Astrocyte (in vitro differentiated cells and primary cell): ENCODE measurements at regions not wholly inside any gene's neighbourhood (a gene's known extent, or its start where the extent isn't known, plus 50 kb on each side); places are given as distances from the start of the nearest gene placed in this dataset.

Experiments used
- DNase-seq: peaks from one replicate; pipeline ENCODE4 v3.0.0-alpha.2; 2010; ENCODE audit warnings: low read depth
- FAIRE-seq: peaks from 2 replicates; lab custom pipeline; 2011; peaks lifted over from hg19 to GRCh38; lab: Jason Lieb, UNC
- H2AFZ ChIP-seq: 2 replicates; pipeline ENCODE4 v1.6.0; 2012; ENCODE audit warnings: low read depth, low read length, inconsistent platforms
- H3K27ac ChIP-seq: 2 replicates; pipeline ENCODE4 v1.5.1; 2011; ENCODE audit warnings: low read depth, low read length, inconsistent platforms
- H3K27me3 ChIP-seq: 2 replicates; pipeline ENCODE4 v1.6.0; 2011; ENCODE audit warnings: low read length, inconsistent platforms; ENCODE audit not compliant: insufficient read depth
- H3K36me3 ChIP-seq: 2 replicates; pipeline ENCODE4 v1.5.1; 2011; ENCODE audit warnings: low read length, inconsistent platforms; ENCODE audit not compliant: insufficient read depth
- H3K4me1 ChIP-seq: 2 replicates; pipeline ENCODE4 v1.5.1; 2011; ENCODE audit warnings: low read length, inconsistent platforms; ENCODE audit not compliant: insufficient read depth
- H3K4me2 ChIP-seq: 2 replicates; pipeline ENCODE4 v1.6.0; 2012; ENCODE audit warnings: low read length, inconsistent platforms
- H3K4me3 ChIP-seq: 2 replicates; pipeline ENCODE4 v1.5.1; 2011; ENCODE audit warnings: low read depth, mild to moderate bottlenecking, low read length, inconsistent platforms; ENCODE audit not compliant: insufficient read depth
- H3K79me2 ChIP-seq: 2 replicates; pipeline ENCODE4 v1.6.0; 2012; ENCODE audit warnings: mild to moderate bottlenecking, low read length, inconsistent platforms; ENCODE audit not compliant: insufficient read depth
- H3K9ac ChIP-seq: 2 replicates; pipeline ENCODE4 v1.6.0; 2012; ENCODE audit warnings: mild to moderate bottlenecking, low read length, inconsistent platforms
- H3K9me3 ChIP-seq: 2 replicates; pipeline ENCODE4 v1.5.1; 2012; ENCODE audit warnings: low read depth, mild to moderate bottlenecking, low read length, inconsistent platforms; ENCODE audit not compliant: insufficient read depth
- H4K20me1 ChIP-seq: 2 replicates; pipeline ENCODE4 v1.6.0; 2012; ENCODE audit warnings: low read length, inconsistent platforms; ENCODE audit not compliant: insufficient read depth
- H3K27ac Mint-ChIP-seq: one replicate; pipeline ENCODE4 v1.8.0; 2021; ENCODE audit warnings: mild to moderate bottlenecking, mixed read lengths; ENCODE audit not compliant: unreplicated experiment
- H3K27me3 Mint-ChIP-seq: one replicate; pipeline ENCODE4 v1.8.0; 2021; ENCODE audit warnings: low read depth, mixed read lengths; ENCODE audit not compliant: unreplicated experiment
- H3K36me3 Mint-ChIP-seq: one replicate; pipeline ENCODE4 v1.8.0; 2021; ENCODE audit warnings: low read depth, mixed read lengths; ENCODE audit not compliant: unreplicated experiment
- H3K4me1 Mint-ChIP-seq: one replicate; pipeline ENCODE4 v1.8.0; 2021; ENCODE audit warnings: low read depth, mixed read lengths; ENCODE audit not compliant: unreplicated experiment
- H3K4me3 Mint-ChIP-seq: one replicate; pipeline ENCODE4 v1.8.0; 2021; ENCODE audit warnings: mild to moderate bottlenecking, moderate library complexity, mixed read lengths; ENCODE audit not compliant: unreplicated experiment
- H3K9me3 Mint-ChIP-seq: one replicate; pipeline ENCODE4 v1.8.0; 2021; ENCODE audit warnings: mild to moderate bottlenecking, mixed read lengths; ENCODE audit not compliant: unreplicated experiment
- CTCF ChIP-seq: IDR thresholded peaks from 2 replicates; pipeline ENCODE4 v1.5.1; 2011; ENCODE audit warnings: low read depth, mild to moderate bottlenecking, inconsistent platforms, low read length, moderate library complexity; ENCODE audit not compliant: insufficient read depth
- EZH2 ChIP-seq: IDR thresholded peaks from 2 replicates; pipeline ENCODE4 v1.6.1; 2012; ENCODE audit warnings: mild to moderate bottlenecking, low read length, inconsistent platforms; ENCODE audit not compliant: insufficient read depth

GRCh38 chr2:43088143-43089073 lies 138.0 kb downstream of the ZFP36L2 start:
- peaks cover 50% of the 10 kb centered on the region for H3K4me1 Mint-ChIP-seq
- no peak overlapping the region for H3K4me2 ChIP-seq
- peak; percentile 17 for FAIRE-seq

GRCh38 chr2:43087413-43087812 lies 139.0 kb downstream of the ZFP36L2 start:
- no peak overlapping the region for H3K9ac ChIP-seq
- H3K27ac Mint-ChIP-seq = peak overlapping the region; percentile 99

More at GRCh38 chr2:43088143-43089073, 138.0 kb downstream of the ZFP36L2 start:
- Mint-ChIP-seq H3K27ac (peak overlapping the region; percentile 55), H3K27me3 (peaks cover 2% of the 10 kb centered on the region), H3K36me3 (peaks cover 9% of the 10 kb centered on the region), H3K4me3 (no peak overlapping the region), H3K9me3 (peaks cover 13% of the 10 kb centered on the region)
- Histone ChIP-seq H3K9ac (no peak overlapping the region), H3K79me2 (no peaks in the 10 kb centered on the region), H3K27ac (no peak overlapping the region), H3K4me3 (no peak overlapping the region), H3K36me3 (no peaks in the 10 kb centered on the region), H3K4me1 (peaks cover 47% of the 10 kb centered on the region), H3K9me3 (peaks cover 7% of the 10 kb centered on the region), H4K20me1 (no peaks in the 10 kb centered on the region), H2AFZ (no peak overlapping the region), H3K27me3 (no peaks in the 10 kb centered on the region)
- TF ChIP-seq CTCF (no peak), EZH2 (no peak)
- DNase-seq = no peak

More at GRCh38 chr2:43087413-43087812, 139.0 kb downstream of the ZFP36L2 start:
- Histone ChIP-seq H3K4me1 (peaks cover 57% of the 10 kb centered on the region), H2AFZ (no peak overlapping the region), H3K79me2 (no peaks in the 10 kb centered on the region), H3K4me2 (no peak overlapping the region), H3K27me3 (no peaks in the 10 kb centered on the region), H3K4me3 (no peak overlapping the region), H3K27ac (peak overlapping the region; percentile 93), H3K9me3 (peaks cover 7% of the 10 kb centered on the region), H3K36me3 (no peaks in the 10 kb centered on the region), H4K20me1 (no peaks in the 10 kb centered on the region)
- H3K27me3 Mint-ChIP-seq = peaks cover 2% of the 10 kb centered on the region
- TF ChIP-seq EZH2 (no peak), CTCF (no peak)
- no peak for DNase-seq
- peaks cover 13% of the 10 kb centered on the region for H3K9me3 Mint-ChIP-seq
- H3K36me3 Mint-ChIP-seq = peaks cover 7% of the 10 kb centered on the region
- peaks cover 60% of the 10 kb centered on the region for H3K4me1 Mint-ChIP-seq
- no peak for FAIRE-seq
- no peak overlapping the region for H3K4me3 Mint-ChIP-seq
